Gastroesophageal sphincter (tissue), 4 donors: ENCODE measurements at regions not wholly inside any gene's neighbourhood (a gene's known extent, or its start where the extent isn't known, plus 50 kb on each side); places are given as distances from the start of the nearest gene placed in this dataset.

Experiments
- ATAC-seq: fragments of 150-250 bp; one replicate; pipeline ENCODE4 v1.9.1; 2016; ENCODE audit warnings: mild to moderate bottlenecking, moderate library complexity
- H3K27ac ChIP-seq, 4 donors: fragments of 200-600 bp; sonication (generic) in 3 of 4; 1 replicate in 3 of 4; 2 replicates in 1 of 4; pipeline ENCODE4 v1.5.1; 2016 to 2019
- H3K27me3 ChIP-seq: fragments of 200-600 bp; sonication (generic); one replicate; pipeline ENCODE4 v1.5.1; 2019
- H3K36me3 ChIP-seq, 2 donors: fragments of 200-600 bp; sonication (generic); one replicate each; pipeline ENCODE4 v1.5.1; 2019; ENCODE audit warnings: control low read depth in 1 of 2
- H3K4me1 ChIP-seq, 3 donors: fragments of 200-600 bp; sonication (generic); 1 replicate in 2 of 3; 2 replicates in 1 of 3; pipeline ENCODE4 v1.5.1; 2016 to 2019; ENCODE audit warnings: control low read depth in 2 of 3
- H3K4me3 ChIP-seq, 2 donors: fragments of 200-600 bp; sonication (generic); one replicate each; pipeline ENCODE4 v1.5.1; 2019; ENCODE audit warnings: mild to moderate bottlenecking in 1 of 2, moderate library complexity in 1 of 2
- H3K9me3 ChIP-seq, 3 donors: fragments of 200-600 bp; sonication (generic); one replicate each; pipeline ENCODE4 v1.5.1; 2017 to 2019; ENCODE audit warnings: control low read depth in 2 of 3
- EP300 ChIP-seq: sonication (generic); formaldehyde crosslinking; IDR thresholded peaks from one replicate; pipeline ENCODE4 v1.6.1; 2017; ENCODE audit warnings: antibody characterized with exemption, mild to moderate bottlenecking
- POLR2A ChIP-seq, 2 donors: fragments of 450-650 bp; IDR thresholded peaks; one replicate each; pipeline ENCODE4 v1.6.1; 2017; ENCODE audit warnings: antibody characterized with exemption in 2 of 2, mild to moderate bottlenecking in 2 of 2, moderate library complexity in 1 of 2
- POLR2AphosphoS5 ChIP-seq: sonication (generic); formaldehyde crosslinking; IDR thresholded peaks from one replicate; pipeline ENCODE4 v1.6.1; 2017; ENCODE audit warnings: antibody characterized with exemption
- WGBS, 2 donors: methylation state at CpG; one replicate each; pipeline ENCODE4 v1.1.5; 2018; ENCODE audit warnings: low coverage in 1 of 2; 5-methylcytosine and 5-hydroxymethylcytosine counted together
- TF ChIP-seq, protein P1 (sequence below), 4 experiments: fragments of 200-600 bp in 2 of 4; fragments of 450-650 bp in 2 of 4; sonication (generic) in 1 of 4; IDR thresholded peaks; one replicate each; pipeline ENCODE4 v1.5.1; 2017 to 2019; ENCODE audit warnings: antibody characterized with exemption in 4 of 4, mild to moderate bottlenecking in 2 of 4, moderate library complexity in 2 of 4

DNA sequence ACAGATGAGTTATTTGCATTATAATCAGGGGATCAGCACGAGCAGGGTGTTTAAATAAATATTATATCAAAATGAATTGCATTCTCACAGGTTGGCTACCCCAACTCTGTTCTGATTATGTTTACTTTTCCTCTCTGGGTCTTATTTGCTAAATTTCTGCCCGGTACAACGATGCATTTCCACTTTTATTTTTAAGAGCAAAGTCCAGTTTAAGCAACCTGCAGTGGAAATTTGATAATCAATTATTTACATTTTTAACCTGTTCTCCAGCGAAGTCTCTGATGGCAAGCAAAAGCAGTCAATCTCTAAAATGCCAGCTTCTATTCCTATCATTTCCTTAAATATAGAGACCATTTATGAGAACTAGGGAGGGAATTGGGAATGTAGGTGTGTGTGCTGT, 966.6 kb upstream of the SOX11 start:
- no peak for ATAC-seq
- no peaks in the 10 kb centered on the region for H3K36me3 ChIP-seq
- H3K27ac ChIP-seq, result no peak overlapping the region
- no peaks in the 10 kb centered on the region for H3K27me3 ChIP-seq
- WGBS, 2 donors, result 73 to 84% methylated on average over 4 of the region's 4 CpGs
- TF ChIP-seq POLR2A (IDR thresholded peaks at IDR 0.05) (no peak), EP300 (no peak), POLR2AphosphoS5 (no peak)
- TF ChIP-seq, protein P1, sequence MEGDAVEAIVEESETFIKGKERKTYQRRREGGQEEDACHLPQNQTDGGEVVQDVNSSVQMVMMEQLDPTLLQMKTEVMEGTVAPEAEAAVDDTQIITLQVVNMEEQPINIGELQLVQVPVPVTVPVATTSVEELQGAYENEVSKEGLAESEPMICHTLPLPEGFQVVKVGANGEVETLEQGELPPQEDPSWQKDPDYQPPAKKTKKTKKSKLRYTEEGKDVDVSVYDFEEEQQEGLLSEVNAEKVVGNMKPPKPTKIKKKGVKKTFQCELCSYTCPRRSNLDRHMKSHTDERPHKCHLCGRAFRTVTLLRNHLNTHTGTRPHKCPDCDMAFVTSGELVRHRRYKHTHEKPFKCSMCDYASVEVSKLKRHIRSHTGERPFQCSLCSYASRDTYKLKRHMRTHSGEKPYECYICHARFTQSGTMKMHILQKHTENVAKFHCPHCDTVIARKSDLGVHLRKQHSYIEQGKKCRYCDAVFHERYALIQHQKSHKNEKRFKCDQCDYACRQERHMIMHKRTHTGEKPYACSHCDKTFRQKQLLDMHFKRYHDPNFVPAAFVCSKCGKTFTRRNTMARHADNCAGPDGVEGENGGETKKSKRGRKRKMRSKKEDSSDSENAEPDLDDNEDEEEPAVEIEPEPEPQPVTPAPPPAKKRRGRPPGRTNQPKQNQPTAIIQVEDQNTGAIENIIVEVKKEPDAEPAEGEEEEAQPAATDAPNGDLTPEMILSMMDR (IDR thresholded peaks at IDR 0.05), result no peak
- no peak overlapping the region for H3K4me3 ChIP-seq
- no peaks in the 10 kb centered on the region for H3K9me3 ChIP-seq
- H3K4me1 ChIP-seq, result no peaks in the 10 kb centered on the region

DNA sequence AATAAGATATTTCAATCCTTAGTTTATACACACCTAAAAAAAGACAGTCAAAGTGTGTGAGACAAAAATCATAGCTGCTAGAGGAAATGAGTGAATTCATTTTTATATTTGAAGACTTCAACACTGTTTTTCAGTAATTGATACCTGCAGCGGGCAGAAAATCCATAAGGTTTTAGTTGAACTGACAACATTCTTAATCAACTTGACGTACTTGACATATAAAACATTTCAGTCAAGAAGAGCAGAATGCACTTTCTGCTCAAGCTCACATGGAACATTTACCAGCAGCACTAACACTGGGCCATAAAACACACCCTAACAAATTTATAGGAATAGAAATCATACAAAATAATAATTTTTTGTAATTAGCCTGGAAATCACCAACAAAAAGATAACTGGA, 959.6 kb upstream of the SOX11 start:
- no peaks in the 10 kb centered on the region for H3K27me3 ChIP-seq
- WGBS, 2 donors, result 89 to 96% methylated on average over 2 of the region's 2 CpGs
- no peak overlapping the region for H3K27ac ChIP-seq
- ATAC-seq, result no peak
- H3K4me1 ChIP-seq, result no peaks in the 10 kb centered on the region
- no peaks in the 10 kb centered on the region for H3K36me3 ChIP-seq
- no peaks in the 10 kb centered on the region for H3K9me3 ChIP-seq
- TF ChIP-seq, protein P1 (IDR thresholded peaks at IDR 0.05), result no peak
- TF ChIP-seq POLR2AphosphoS5 (no peak), POLR2A (IDR thresholded peaks at IDR 0.05) (no peak), EP300 (no peak)
- H3K4me3 ChIP-seq, result no peak overlapping the region

DNA sequence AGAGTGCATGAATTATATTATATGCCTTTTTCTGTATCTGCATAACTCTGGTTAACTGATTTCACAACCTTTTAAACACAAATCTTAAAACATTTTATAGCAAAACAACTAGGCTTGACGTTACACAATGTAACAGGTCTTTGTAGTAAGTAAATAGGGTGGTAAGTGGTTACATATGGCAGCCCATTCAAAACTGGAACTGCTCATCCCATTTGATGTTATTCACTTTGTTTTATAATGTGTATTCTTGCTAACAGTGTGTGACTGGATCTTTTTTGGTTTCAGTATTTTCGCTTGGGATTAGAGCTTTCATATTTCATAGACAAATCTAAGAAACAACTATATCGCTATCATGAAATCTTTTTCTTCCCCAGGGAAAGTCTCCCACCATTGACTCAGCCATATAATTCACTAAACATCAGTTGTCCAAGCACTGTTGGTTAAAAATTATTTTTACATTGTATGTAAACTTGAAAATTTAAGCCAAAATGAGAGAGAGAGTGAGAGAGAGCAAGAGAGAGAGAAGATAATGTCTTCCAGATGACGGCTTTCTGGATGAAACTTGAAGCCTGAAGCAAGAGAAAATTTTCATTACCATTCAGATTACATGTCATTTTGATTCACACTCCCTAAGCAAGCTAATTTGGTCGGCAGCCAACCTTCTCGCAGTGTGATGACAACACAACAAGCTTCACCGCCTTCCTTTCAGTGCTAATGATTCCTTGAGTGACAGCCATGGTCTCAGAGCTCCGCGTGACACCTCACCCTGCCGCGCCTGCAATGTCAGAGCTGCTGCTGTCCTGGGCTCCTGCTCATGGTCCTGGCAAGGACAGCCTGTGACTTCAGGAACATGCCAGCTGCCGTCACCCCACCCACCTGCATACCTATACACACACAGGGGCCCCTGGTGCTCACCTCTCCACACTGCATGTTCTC, 946.9 kb upstream of the SOX11 start:
- ATAC-seq, result no peak
- H3K4me3 ChIP-seq, result no peak overlapping the region
- H3K27ac ChIP-seq, result no peak overlapping the region
- WGBS, 2 donors, result 47 to 60% methylated on average over 10 of the region's 12 CpGs
- H3K9me3 ChIP-seq, result no peaks in the 10 kb centered on the region
- H3K27me3 ChIP-seq, result no peaks in the 10 kb centered on the region
- no peaks in the 10 kb centered on the region for H3K4me1 ChIP-seq
- no peaks in the 10 kb centered on the region for H3K36me3 ChIP-seq
- TF ChIP-seq POLR2AphosphoS5 (no peak), EP300 (no peak), POLR2A (IDR thresholded peaks at IDR 0.05) (no peak)
- TF ChIP-seq, protein P1 (IDR thresholded peaks at IDR 0.05), result no peak

DNA sequence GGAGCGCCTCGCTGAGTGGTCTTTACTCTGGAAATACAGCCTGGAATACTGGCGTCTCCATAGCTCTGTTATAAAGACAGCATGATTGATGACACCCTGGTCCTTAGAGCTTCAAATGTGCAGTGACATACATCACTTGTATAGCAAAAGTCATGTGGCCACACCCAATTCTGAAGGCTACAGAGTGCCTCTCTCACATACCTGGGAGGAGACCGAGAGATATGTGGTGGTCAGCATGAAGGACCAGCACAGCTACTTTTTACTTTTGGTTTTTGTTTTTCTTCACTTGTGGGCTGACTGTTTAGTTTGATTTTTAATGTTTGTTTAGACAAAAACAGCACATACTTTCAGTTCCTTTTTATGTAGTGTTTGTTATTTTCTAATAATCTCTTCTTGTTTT, 938.5 kb upstream of the SOX11 start:
- no peaks in the 10 kb centered on the region for H3K9me3 ChIP-seq
- no peak for ATAC-seq
- 74 to 83% methylated on average over 3 to 4 of the region's 4 CpGs for whole genome bisulfite sequencing, 2 donors

More for the DNA sequence above, 938.5 kb upstream of the SOX11 start:
- no peak for TF ChIP-seq EP300
- TF ChIP-seq POLR2A (IDR thresholded peaks at IDR 0.05), result no peak
- no peak for TF ChIP-seq POLR2AphosphoS5
- TF ChIP-seq, protein P1 (IDR thresholded peaks at IDR 0.05), result no peak
- no peaks in the 10 kb centered on the region for H3K27me3 ChIP-seq
- no peaks in the 10 kb centered on the region for H3K4me1 ChIP-seq
- no peak overlapping the region for H3K27ac ChIP-seq
- H3K36me3 ChIP-seq, result no peaks in the 10 kb centered on the region
- H3K4me3 ChIP-seq, result no peak overlapping the region
